Gastrocnemius medialis (tissue), 4 donors: ENCODE measurements at regions not wholly inside any gene's neighbourhood (a gene's known extent, or its start where the extent isn't known, plus 50 kb on each side); places are given as distances from the start of the nearest gene placed in this dataset.

Experiments
- POLR2A ChIP-seq, 2 donors: fragments of 450-650 bp; IDR thresholded peaks; one replicate each; pipeline ENCODE4 v1.6.1; 2017; ENCODE audit warnings: antibody characterized with exemption in 2 of 2, mild to moderate bottlenecking in 2 of 2, moderate library complexity in 2 of 2
- TF ChIP-seq, protein P1 (sequence below), 5 experiments: fragments of 450-650 bp in 3 of 5; fragments of 200-600 bp in 2 of 5; sonication (generic) in 2 of 5; IDR thresholded peaks in 4 of 5; conservative IDR thresholded peaks in 1 of 5; 1 replicate in 4 of 5; 2 replicates in 1 of 5; pipeline ENCODE4 v1.5.1; 2016 to 2019; ENCODE audit warnings: antibody characterized with exemption in 5 of 5, mild to moderate bottlenecking in 3 of 5, moderate library complexity in 3 of 5

DNA sequence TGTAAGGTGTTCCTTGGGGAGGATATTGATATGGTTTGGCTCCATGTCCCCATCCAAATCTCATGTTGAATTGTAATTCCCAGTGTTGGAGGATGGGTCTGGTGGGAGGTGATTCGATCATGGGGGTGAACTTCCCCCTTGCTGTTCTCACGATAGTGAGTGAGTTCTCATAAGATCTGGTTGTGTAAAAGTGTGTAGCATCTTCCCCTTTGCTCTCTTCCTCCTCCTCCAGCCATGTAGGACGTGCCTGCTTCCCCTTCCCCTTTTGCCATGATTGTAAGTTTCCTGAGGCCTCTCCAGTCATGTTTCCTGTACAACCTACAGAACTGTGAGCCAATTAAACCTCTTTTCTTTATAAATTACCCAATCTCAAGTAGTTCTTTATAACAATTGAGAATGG is 458.7 kb downstream of the LPIN1 start:
- no peak for TF ChIP-seq POLR2A (IDR thresholded peaks at IDR 0.05)
- TF ChIP-seq, protein P1, sequence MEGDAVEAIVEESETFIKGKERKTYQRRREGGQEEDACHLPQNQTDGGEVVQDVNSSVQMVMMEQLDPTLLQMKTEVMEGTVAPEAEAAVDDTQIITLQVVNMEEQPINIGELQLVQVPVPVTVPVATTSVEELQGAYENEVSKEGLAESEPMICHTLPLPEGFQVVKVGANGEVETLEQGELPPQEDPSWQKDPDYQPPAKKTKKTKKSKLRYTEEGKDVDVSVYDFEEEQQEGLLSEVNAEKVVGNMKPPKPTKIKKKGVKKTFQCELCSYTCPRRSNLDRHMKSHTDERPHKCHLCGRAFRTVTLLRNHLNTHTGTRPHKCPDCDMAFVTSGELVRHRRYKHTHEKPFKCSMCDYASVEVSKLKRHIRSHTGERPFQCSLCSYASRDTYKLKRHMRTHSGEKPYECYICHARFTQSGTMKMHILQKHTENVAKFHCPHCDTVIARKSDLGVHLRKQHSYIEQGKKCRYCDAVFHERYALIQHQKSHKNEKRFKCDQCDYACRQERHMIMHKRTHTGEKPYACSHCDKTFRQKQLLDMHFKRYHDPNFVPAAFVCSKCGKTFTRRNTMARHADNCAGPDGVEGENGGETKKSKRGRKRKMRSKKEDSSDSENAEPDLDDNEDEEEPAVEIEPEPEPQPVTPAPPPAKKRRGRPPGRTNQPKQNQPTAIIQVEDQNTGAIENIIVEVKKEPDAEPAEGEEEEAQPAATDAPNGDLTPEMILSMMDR (IDR thresholded peaks at IDR 0.05 in 4 of 5, conservative IDR thresholded peaks at IDR 0.05 in 1 of 5): no peak
